ENCODE measurements at regions not wholly inside any gene's neighbourhood (a gene's known extent, or its start where the extent isn't known, plus 50 kb on each side); places are given as distances from the start of the nearest gene placed in this dataset.

DNA sequence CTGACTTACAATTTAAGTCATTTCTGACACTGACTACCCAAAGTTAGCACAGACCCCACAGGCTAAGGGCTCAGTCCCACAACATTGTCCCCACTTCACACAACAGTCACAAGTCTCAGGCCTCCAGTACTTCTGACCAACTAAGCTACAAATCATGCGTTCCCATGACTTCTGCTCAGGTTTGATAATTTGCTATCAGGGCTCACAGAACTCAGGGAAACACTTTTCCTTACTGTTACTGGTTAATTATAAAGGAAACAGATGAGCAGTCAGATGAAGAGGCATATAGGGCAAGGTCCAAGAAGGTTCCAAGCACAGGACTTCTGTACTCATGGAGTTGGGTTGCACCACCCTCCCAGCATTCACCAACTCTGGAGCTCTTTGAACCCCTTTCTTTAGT lies 151.2 kb upstream of the TNR start:
- no peak for ATAC-seq
- Mint-ChIP-seq H3K27me3 (no peaks in the 10 kb centered on the region), H3K4me1 (no peaks in the 10 kb centered on the region), H3K36me3 (ENCODE audit: low read depth) (no peaks in the 10 kb centered on the region), H3K27ac (no peak overlapping the region), H3K9me3 (no peaks in the 10 kb centered on the region), H3K4me3 (no peak overlapping the region)
- DNase-seq: no peak

DNA sequence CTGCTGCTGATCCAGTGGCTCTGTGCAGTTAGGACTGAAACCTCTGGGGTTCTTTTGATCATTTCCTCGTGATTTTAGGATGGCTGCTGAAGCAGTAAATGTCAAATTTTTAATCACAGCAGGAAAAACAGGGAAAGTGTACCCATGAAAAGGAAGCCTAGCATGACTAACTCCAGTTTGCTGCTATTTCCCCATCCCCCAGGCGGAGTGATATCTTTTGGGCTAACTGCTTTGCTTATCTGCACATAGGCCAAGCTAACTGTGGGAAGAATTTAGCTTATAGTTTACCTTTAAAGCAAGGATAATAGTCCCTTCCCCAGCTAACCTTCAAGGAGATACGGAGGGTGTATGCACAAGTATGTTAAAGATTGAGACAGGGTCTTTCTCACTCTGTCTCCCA lies 149.8 kb upstream of the TNR start:
- Mint-ChIP-seq H3K36me3 (ENCODE audit: low read depth) (no peaks in the 10 kb centered on the region), H3K27ac (no peak overlapping the region), H3K27me3 (peaks cover 7% of the 10 kb centered on the region), H3K4me3 (no peak overlapping the region), H3K4me1 (no peaks in the 10 kb centered on the region), H3K9me3 (no peaks in the 10 kb centered on the region)
- DNase-seq: no peak
- no peak for ATAC-seq

DNA sequence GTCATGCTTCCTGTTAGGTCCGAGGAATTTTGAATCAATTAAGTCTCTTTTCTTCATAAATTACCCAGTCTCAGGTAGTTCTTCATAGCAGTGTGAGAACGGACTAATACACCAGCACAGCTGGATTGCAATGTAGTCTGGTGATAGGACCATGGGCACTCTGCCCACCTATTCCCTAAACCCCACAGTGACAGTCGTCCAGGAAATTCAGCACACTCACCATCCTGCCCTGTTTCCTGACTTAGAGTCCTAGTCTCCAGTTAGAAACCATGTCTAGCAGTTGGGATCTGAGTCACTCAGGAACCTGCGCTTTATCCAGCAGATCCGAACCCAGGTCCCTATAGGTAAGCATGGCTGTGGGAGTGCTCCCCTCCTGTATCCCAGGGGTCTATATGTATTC lies 149.3 kb upstream of the TNR start:
- peaks cover 7% of the 10 kb centered on the region for H3K27me3 Mint-ChIP-seq
- H3K27ac Mint-ChIP-seq: no peak overlapping the region
- no peak for DNase-seq
- no peaks in the 10 kb centered on the region for H3K4me1 Mint-ChIP-seq
- H3K9me3 Mint-ChIP-seq: no peaks in the 10 kb centered on the region
- no peak for ATAC-seq
- H3K36me3 Mint-ChIP-seq (ENCODE audit: low read depth): no peaks in the 10 kb centered on the region
- H3K4me3 Mint-ChIP-seq: no peak overlapping the region

DNA sequence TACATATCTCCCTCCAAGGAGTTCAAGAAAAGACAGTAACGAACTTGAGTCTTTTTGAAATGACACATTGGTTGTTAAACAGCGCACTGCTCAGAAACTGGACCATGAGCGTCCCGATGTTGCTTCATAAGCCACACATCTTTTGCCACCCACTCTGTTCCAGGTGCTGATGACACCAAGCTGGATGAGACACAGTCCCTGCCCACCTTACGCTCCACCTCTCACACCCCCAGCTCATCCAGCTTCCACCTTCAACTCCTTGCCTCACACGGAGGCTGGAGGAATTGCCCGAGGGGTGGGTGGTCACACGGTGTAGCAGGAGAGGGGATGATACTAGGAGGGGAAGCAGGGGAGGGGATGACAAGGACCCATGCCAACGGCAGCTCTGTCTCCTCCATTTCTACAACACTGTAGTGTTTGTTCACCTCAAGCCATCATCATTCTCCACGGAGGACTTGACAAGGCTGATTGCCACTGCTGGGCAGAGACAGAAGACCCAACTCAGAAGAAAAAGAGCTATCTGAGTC lies 148.5 kb upstream of the TNR start:
- ATAC-seq (no peak), DNase-seq (no peak)
- no peaks in the 10 kb centered on the region for H3K9me3 Mint-ChIP-seq
- no peak overlapping the region for H3K4me3 Mint-ChIP-seq
- no peaks in the 10 kb centered on the region for H3K36me3 Mint-ChIP-seq (ENCODE audit: low read depth)
- no peaks in the 10 kb centered on the region for H3K4me1 Mint-ChIP-seq
- H3K27me3 Mint-ChIP-seq: peaks cover 9% of the 10 kb centered on the region
- H3K27ac Mint-ChIP-seq: no peak overlapping the region

DNA sequence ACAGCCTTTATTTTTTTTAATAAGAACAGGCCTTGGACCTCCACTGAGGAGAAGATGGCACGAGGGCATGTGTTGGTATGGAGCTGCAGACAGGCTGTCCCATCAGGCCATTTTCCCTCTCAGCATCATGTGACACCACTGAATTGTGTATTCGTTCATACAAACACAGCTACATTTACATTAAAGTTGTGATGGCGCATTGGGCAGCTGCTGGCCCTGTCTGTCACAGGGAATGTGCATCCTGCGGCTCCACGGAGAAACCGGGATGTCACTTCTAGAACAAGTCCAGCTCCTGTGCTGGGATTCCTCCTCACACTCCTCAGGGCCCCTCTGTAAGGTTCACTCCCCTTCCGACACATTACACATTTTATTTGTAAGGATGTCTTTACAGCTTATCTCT lies 147.6 kb upstream of the TNR start:
- ATAC-seq (no peak), DNase-seq (no peak)
- H3K4me3 Mint-ChIP-seq: no peak overlapping the region
- no peak overlapping the region for H3K27ac Mint-ChIP-seq
- peaks cover 9% of the 10 kb centered on the region for H3K27me3 Mint-ChIP-seq
- H3K9me3 Mint-ChIP-seq: no peaks in the 10 kb centered on the region
- H3K4me1 Mint-ChIP-seq: no peaks in the 10 kb centered on the region
- H3K36me3 Mint-ChIP-seq (ENCODE audit: low read depth): no peaks in the 10 kb centered on the region

DNA sequence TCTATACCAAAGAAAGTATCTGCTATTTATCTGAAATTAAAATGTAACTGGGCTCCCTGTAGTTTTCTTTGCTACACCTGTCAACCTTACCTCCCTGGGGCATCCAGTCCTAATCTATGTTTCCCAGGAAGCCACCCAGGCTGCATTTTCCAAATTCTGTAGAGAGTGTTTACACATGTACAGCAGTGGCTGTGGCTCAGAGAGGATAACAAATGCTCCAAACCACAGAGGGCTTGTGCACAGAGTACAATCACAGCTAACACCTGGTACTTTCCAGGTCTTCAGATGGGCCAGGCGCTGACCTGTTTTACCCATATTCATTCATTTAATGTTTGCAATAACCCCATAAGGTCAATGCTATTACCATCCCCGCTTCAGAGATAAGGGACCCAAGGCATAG lies 146.5 kb upstream of the TNR start:
- ATAC-seq: no peak
- H3K36me3 Mint-ChIP-seq (ENCODE audit: low read depth): no peaks in the 10 kb centered on the region
- DNase-seq: no peak
- peaks cover 9% of the 10 kb centered on the region for H3K27me3 Mint-ChIP-seq
- no peaks in the 10 kb centered on the region for H3K4me1 Mint-ChIP-seq
- no peak overlapping the region for H3K4me3 Mint-ChIP-seq
- H3K9me3 Mint-ChIP-seq: no peaks in the 10 kb centered on the region
- no peak overlapping the region for H3K27ac Mint-ChIP-seq

DNA sequence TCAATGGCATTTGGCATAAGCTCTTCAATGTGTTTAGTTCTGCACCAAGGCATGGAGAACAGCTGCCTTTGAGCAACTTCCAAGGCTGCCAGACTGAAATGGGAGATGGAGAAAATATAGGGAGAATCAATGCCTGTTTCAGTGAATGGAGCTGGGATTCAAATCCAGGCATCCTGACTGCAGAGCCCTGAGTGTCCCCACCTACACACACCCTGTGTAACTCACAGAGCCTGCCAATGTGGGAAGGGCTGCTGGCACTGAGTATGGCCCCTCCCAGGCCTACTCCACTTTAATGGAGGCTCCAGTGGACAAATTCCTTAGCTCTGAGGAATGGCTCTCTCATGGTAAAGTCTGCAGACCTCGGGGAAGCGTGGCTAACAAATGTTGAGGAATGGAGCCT lies 145.6 kb upstream of the TNR start:
- DNase-seq (no peak), ATAC-seq (no peak)
- no peak overlapping the region for H3K4me3 Mint-ChIP-seq
- peaks cover 10% of the 10 kb centered on the region for H3K27me3 Mint-ChIP-seq
- H3K27ac Mint-ChIP-seq: no peak overlapping the region
- no peaks in the 10 kb centered on the region for H3K9me3 Mint-ChIP-seq
- H3K36me3 Mint-ChIP-seq (ENCODE audit: low read depth): no peaks in the 10 kb centered on the region
- no peaks in the 10 kb centered on the region for H3K4me1 Mint-ChIP-seq

DNA sequence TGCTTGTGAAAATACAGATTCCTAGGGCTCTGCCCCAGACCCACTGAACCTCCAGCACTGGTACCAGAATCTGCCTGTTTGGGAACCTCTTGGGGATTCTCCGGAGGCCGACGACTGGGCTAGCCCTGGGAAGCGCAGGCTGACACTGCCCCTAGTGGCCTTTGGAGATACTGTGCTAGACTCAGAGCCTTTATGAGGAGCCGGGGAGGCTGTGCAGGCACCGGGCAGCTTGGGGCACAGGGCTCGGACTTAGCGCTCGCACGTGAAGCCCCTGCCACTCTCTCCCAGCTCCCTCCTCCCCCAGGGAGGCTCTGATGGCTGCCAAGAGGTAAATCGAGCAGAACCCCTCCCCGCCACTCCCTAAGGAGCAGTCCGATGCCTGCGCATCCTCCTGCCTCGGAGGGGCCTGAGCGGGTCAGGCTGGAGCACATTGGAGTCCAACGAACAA lies 144.6 kb upstream of the TNR start:
- peaks cover 10% of the 10 kb centered on the region for H3K27me3 Mint-ChIP-seq
- H3K4me3 Mint-ChIP-seq: no peak overlapping the region
- H3K36me3 Mint-ChIP-seq (ENCODE audit: low read depth): no peaks in the 10 kb centered on the region
- H3K9me3 Mint-ChIP-seq: no peaks in the 10 kb centered on the region
- DNase-seq (peak; percentile 36), ATAC-seq (peak; percentile 65)
- H3K27ac Mint-ChIP-seq: no peak overlapping the region
- no peaks in the 10 kb centered on the region for H3K4me1 Mint-ChIP-seq

DNA sequence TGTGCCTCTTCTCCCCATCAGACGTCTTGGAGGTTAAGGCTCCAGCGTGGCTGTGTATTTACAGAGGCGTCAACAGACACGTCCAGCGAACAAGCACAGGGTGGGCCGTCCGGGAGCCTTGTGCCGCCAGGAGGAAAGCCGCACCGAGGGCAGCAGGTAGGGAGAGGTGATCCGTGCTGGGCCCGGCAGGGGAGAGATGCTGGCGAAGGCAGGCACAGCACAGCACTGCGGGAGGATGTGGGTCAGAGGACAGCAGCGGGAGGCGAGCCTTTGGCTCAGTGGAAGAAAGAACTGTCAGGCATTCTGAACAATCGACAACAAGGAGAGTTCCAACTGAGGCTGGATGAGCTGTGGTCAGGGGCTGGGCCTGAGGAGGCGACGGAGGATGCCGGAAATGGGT lies 144.1 kb upstream of the TNR start:
- Mint-ChIP-seq H3K27ac (no peak overlapping the region), H3K4me1 (no peaks in the 10 kb centered on the region), H3K27me3 (peaks cover 10% of the 10 kb centered on the region), H3K9me3 (no peaks in the 10 kb centered on the region), H3K36me3 (ENCODE audit: low read depth) (no peaks in the 10 kb centered on the region), H3K4me3 (no peak overlapping the region)
- ATAC-seq (no peak), DNase-seq (no peak)

DNA sequence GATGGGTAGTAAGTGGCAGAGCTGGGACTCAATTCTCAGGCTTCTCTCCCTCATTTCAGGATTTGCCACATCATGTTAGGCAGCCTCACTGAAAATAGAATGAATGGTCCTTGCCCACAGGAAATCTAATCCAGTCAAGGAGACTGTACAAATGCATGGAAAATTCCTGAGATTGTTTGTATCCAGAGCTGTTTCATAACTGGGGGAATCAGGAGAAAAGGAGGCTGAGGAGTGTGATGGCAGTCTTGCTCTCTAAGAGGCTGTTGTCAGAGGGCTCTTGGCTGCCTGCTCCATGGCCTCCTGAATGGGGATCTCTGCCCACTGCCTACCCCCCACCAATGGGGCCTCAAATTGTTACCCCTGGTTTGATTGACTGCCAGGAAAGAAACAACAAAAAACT lies 141.9 kb upstream of the TNR start:
- Mint-ChIP-seq H3K9me3 (no peaks in the 10 kb centered on the region), H3K4me1 (no peaks in the 10 kb centered on the region)
- DNase-seq: no peak

DNA sequence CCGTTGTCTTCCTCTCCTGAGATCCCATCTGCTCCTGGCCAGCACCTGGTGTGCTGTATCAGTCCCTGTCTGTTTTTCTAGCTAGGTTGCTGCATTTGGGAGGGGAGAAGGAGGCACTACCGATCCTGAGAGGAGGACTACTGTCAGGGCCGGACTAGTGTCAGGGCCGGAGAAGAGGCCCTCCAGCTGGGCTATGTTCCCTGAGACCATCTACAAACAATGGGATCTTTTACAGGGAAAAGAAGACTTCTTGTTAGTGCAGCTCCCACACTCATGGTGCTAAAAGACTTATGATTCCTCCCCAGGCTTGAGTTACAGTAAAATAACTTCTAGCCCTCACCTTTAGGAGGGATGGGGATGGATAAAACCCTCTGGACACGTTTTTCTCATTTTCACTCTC lies 141.0 kb upstream of the TNR start:
- Mint-ChIP-seq H3K27me3 (peaks cover 10% of the 10 kb centered on the region), H3K4me3 (no peak overlapping the region), H3K4me1 (no peaks in the 10 kb centered on the region), H3K36me3 (ENCODE audit: low read depth) (no peaks in the 10 kb centered on the region), H3K9me3 (no peaks in the 10 kb centered on the region), H3K27ac (no peak overlapping the region)
- DNase-seq (no peak), ATAC-seq (no peak)

More for the DNA sequence above, 141.9 kb upstream of the TNR start:
- H3K4me3 Mint-ChIP-seq: no peak overlapping the region
- H3K36me3 Mint-ChIP-seq (ENCODE audit: low read depth): no peaks in the 10 kb centered on the region
- ATAC-seq: no peak
- peaks cover 10% of the 10 kb centered on the region for H3K27me3 Mint-ChIP-seq
- no peak overlapping the region for H3K27ac Mint-ChIP-seq

DNA sequence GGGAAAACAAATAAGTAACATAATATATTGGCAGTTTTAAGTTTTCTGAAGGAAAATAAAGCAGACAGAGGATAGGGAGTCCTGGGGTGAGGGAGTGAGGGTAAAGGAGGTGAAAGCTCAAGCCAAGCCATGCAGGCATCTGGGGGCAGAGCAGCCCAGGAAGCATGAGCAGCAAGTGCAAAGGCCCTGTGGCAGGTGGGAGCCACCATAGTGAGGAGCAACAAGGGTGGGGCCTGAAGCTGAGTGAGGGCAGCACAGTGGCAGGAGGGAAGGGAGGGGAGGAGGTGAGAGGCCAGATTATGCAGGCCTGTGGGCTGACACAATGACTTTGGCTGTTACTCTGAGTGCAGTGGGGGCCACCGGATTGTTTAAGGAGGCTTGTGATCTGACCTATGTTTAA lies 138.8 kb upstream of the TNR start:
- Mint-ChIP-seq H3K4me3 (no peak overlapping the region), H3K4me1 (no peaks in the 10 kb centered on the region), H3K27ac (no peak overlapping the region), H3K9me3 (no peaks in the 10 kb centered on the region), H3K36me3 (ENCODE audit: low read depth) (no peaks in the 10 kb centered on the region), H3K27me3 (peaks cover 2% of the 10 kb centered on the region)
- ATAC-seq (no peak), DNase-seq (no peak)

DNA sequence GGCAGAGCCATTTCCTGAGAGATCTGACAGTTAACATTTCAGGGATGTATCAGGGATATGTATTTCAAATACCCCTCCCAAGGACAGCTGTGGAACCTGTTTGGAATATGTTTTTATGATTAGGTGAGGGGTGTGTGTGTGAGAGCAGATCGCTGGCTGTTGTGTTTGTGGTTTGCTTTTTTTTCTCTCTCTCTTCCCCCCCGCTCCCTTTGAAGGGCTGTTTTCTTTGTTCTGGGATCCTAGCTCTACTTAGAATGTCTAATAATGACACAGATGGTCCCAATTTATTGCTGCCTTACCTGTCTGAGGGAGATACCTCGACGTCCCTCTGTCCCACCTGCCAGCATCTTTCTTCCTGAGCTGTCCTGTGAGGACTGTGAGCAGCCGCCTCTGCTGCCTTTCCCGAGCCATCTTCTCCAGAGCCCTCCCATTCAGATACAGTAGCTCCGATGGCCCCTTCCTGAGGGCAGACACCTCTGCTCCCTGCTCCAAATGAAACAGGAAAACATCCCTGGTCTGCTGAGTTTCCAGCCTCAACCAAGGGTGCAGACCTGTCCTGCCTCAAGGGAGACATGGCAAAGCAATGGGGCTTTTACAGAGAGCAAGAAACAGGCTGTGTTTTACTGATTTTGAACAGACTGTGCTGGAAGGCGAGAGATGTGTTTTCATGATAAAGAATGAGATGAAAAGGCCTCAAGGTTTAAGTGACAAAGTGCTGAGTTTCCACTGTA lies 138.0 kb upstream of the TNR start:
- no peaks in the 10 kb centered on the region for H3K4me1 Mint-ChIP-seq
- no peak for DNase-seq
- no peak for ATAC-seq
- no peak overlapping the region for H3K4me3 Mint-ChIP-seq
- H3K27me3 Mint-ChIP-seq: peaks cover 2% of the 10 kb centered on the region
- H3K27ac Mint-ChIP-seq: no peak overlapping the region
- H3K9me3 Mint-ChIP-seq: no peaks in the 10 kb centered on the region
- H3K36me3 Mint-ChIP-seq (ENCODE audit: low read depth): no peaks in the 10 kb centered on the region

DNA sequence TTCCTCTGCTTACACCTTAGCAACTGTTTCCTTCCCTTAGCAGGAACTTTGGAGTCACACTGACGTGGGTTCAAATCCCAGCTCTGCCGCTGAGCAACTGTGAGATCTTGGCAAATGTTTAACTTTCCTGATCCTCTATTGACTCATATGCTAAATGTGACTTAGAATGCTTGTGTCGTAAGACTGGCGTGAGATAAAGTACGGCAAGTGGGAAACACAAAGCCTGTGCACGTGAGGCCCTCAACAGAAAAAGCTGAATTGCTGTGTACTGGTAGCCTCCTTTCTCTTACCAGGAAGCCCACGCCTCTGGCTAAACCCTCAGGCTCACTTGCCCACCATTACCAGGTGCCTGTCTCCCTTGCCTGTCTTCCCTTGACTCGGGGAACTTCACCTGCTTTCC lies 135.4 kb upstream of the TNR start:
- H3K27me3 Mint-ChIP-seq: no peaks in the 10 kb centered on the region
- no peak for DNase-seq
- H3K27ac Mint-ChIP-seq: no peak overlapping the region
- no peak overlapping the region for H3K4me3 Mint-ChIP-seq
- H3K9me3 Mint-ChIP-seq: no peaks in the 10 kb centered on the region
- no peaks in the 10 kb centered on the region for H3K4me1 Mint-ChIP-seq
- no peaks in the 10 kb centered on the region for H3K36me3 Mint-ChIP-seq (ENCODE audit: low read depth)
- ATAC-seq: no peak

DNA sequence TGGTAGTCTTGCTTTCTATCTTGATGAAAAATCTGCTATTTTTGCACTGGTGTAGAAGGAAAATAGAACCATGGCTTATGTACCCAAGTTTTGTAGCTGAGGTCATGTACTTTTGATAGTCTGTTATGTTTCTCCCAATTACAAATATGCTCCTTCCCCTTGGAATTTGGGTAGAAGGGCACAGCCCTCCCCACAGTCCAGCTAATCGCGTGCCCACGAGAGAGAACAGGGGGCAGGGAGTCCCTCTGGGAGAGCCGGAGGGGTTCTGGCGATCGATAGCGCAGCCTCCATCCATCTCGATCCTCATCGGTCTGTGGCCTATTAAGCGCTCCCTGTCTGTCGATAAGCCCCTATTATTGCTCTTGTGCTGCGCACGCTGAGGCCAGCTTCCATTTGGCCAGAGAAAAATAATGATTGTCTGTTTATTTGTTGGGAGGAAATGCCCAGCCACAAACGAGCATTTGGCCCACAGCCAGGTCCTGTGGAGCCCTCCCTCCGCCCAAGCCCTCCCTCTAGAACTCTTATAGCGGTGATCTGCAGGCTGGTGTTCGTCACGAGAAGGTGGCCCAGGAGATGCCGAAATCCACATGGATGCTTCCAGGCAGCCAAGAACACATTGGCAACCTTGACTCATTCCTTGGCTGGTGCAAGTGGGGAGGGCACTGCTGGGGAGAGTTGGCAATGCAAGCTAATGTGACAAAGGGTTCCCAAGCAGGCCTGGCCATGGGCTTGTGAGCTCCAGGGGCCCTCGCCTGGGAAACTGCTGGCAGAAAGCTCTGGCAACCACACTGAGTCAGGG lies 134.7 kb upstream of the TNR start:
- ATAC-seq (no peak), DNase-seq (no peak)
- H3K4me3 Mint-ChIP-seq: no peak overlapping the region
- H3K27ac Mint-ChIP-seq: no peak overlapping the region
- no peaks in the 10 kb centered on the region for H3K27me3 Mint-ChIP-seq
- H3K36me3 Mint-ChIP-seq (ENCODE audit: low read depth): no peaks in the 10 kb centered on the region
- peaks cover 2% of the 10 kb centered on the region for H3K4me1 Mint-ChIP-seq
- H3K9me3 Mint-ChIP-seq: no peaks in the 10 kb centered on the region
